Upper lobe of left lung (tissue), 6 donors: ENCODE measurements at regions not wholly inside any gene's neighbourhood (a gene's known extent, or its start where the extent isn't known, plus 50 kb on each side); places are given as distances from the start of the nearest gene placed in this dataset.

ENCODE experiments used
- ATAC-seq, 2 donors: fragments of 200-7000 bp; cut with Tn5 transposase; one replicate each; pipeline ENCODE4 v1.9.1; 2022; ENCODE audit warnings: mild to moderate bottlenecking in 2 of 2, moderate library complexity in 2 of 2; ENCODE audit not compliant: low FRiP score in 2 of 2
- DNase-seq, 2 donors: peaks; one replicate each; pipeline ENCODE4 v3.0.0-alpha.2; 2019 to 2020
- H3K27ac ChIP-seq, 4 donors: fragments of 200-600 bp; sonication (generic); one replicate each; pipeline ENCODE4 v1.5.1; 2016 to 2019
- H3K27me3 ChIP-seq, 4 donors: fragments of 200-600 bp; sonication (generic); one replicate each; pipeline ENCODE4 v1.5.1; 2017 to 2019
- H3K36me3 ChIP-seq, 4 donors: fragments of 200-600 bp; sonication (generic); one replicate each; pipeline ENCODE4 v1.5.1; 2016 to 2019
- H3K4me1 ChIP-seq, 4 donors: fragments of 200-600 bp; sonication (generic); one replicate each; pipeline ENCODE4 v1.5.1; 2018 to 2019
- H3K4me3 ChIP-seq, 4 donors: fragments of 200-600 bp; sonication (generic); one replicate each; pipeline ENCODE4 v1.5.1; 2017 to 2019; ENCODE audit warnings: mild to moderate bottlenecking in 2 of 4, moderate library complexity in 1 of 4
- H3K9me3 ChIP-seq, 4 donors: fragments of 200-600 bp; sonication (generic); one replicate each; pipeline ENCODE4 v1.5.1; 2018 to 2019
- CTCF ChIP-seq, 6 experiments: fragments of 450-650 bp in 4 of 6; fragments of 200-600 bp in 2 of 6; sonication (generic) in 2 of 6; IDR thresholded peaks; one replicate each; pipeline ENCODE4 v1.5.1; 2016 to 2019; ENCODE audit warnings: antibody characterized with exemption in 6 of 6
- EP300 ChIP-seq, 4 donors: sonication (generic); formaldehyde crosslinking; IDR thresholded peaks; one replicate each; pipeline ENCODE4 v1.5.1; 2017; ENCODE audit warnings: antibody characterized with exemption in 4 of 4, control low read depth in 2 of 4
- POLR2A ChIP-seq, 4 donors: fragments of 450-650 bp; IDR thresholded peaks; one replicate each; pipeline ENCODE4 v1.5.1; 2016 to 2017; ENCODE audit warnings: antibody characterized with exemption in 4 of 4, mild to moderate bottlenecking in 2 of 4
- POLR2AphosphoS5 ChIP-seq, 2 donors: sonication (generic); formaldehyde crosslinking; IDR thresholded peaks; one replicate each; pipeline ENCODE4 v1.5.1; 2017; ENCODE audit warnings: antibody characterized with exemption in 2 of 2
- WGBS, 2 donors: methylation state at CpG; one replicate each; pipeline ENCODE4 v1.1.5; 2017 to 2018; 5-methylcytosine and 5-hydroxymethylcytosine counted together
- donor health status: DM: no; HTN: no; CAD: no; lungs with moderate emphysema.
- donor health status: DM: no; HTN: yes; CAD: no; lungs with severe emphysema.

GRCh38 chr6:40160826-40161225, 226.6 kb upstream of the MOCS1 start:
- no peaks in the 10 kb centered on the region for H3K9me3 ChIP-seq
- H3K27me3 ChIP-seq = no peaks in the 10 kb centered on the region
- 72 to 95% methylated on average over 3 of the region's 3 CpGs for WGBS, 2 donors
- TF ChIP-seq POLR2A (IDR thresholded peaks at IDR 0.05) (no peak), CTCF (IDR thresholded peaks at IDR 0.05) (no peak)
- DNase-seq (no peak), ATAC-seq (no peak)
- H3K27ac ChIP-seq = no peak overlapping the region
- no peak overlapping the region for H3K4me3 ChIP-seq
- no peaks in the 10 kb centered on the region for H3K4me1 ChIP-seq
- no peaks in the 10 kb centered on the region for H3K36me3 ChIP-seq

GRCh38 chr6:40159865-40160264, 225.6 kb upstream of the MOCS1 start:
- ATAC-seq (no peak), DNase-seq (no peak)
- 71 to 74% methylated on average over 2 of the region's 2 CpGs for WGBS, 2 donors
- no peaks in the 10 kb centered on the region for H3K9me3 ChIP-seq
- no peaks in the 10 kb centered on the region for H3K4me1 ChIP-seq
- no peak for TF ChIP-seq CTCF (IDR thresholded peaks at IDR 0.05)
- no peak for TF ChIP-seq POLR2AphosphoS5 (IDR thresholded peaks at IDR 0.05)
- no peak for TF ChIP-seq POLR2A (IDR thresholded peaks at IDR 0.05)
- no peak for TF ChIP-seq EP300 (IDR thresholded peaks at IDR 0.05)
- H3K36me3 ChIP-seq = no peaks in the 10 kb centered on the region
- H3K4me3 ChIP-seq = no peak overlapping the region
- H3K27ac ChIP-seq = no peak overlapping the region
- H3K27me3 ChIP-seq = no peaks in the 10 kb centered on the region

- no peak for DNase-seq
- H3K27ac ChIP-seq = no peak overlapping the region
Observed at GRCh38 chr6:40152701-40153436, 218.6 kb upstream of the MOCS1 start.

GRCh38 chr6:40152196-40152595, 217.9 kb upstream of the MOCS1 start:
- Histone ChIP-seq H3K36me3 (no peaks in the 10 kb centered on the region), H3K27ac (no peak overlapping the region), H3K9me3 (no peaks in the 10 kb centered on the region), H3K4me3 (no peak overlapping the region), H3K27me3 (no peaks in the 10 kb centered on the region), H3K4me1 (no peaks in the 10 kb centered on the region)
- TF ChIP-seq CTCF (IDR thresholded peaks at IDR 0.05) (no peak), POLR2AphosphoS5 (IDR thresholded peaks at IDR 0.05) (no peak), EP300 (IDR thresholded peaks at IDR 0.05) (no peak), POLR2A (IDR thresholded peaks at IDR 0.05) (no peak)
- ATAC-seq (no peak), DNase-seq (no peak)

More at GRCh38 chr6:40152701-40153436, 218.6 kb upstream of the MOCS1 start:
- Histone ChIP-seq H3K36me3 (no peaks in the 10 kb centered on the region), H3K27me3 (no peaks in the 10 kb centered on the region), H3K9me3 (no peaks in the 10 kb centered on the region), H3K4me3 (no peak overlapping the region), H3K4me1 (no peaks in the 10 kb centered on the region)
- ATAC-seq = no peak
- no peak for TF ChIP-seq EP300 (IDR thresholded peaks at IDR 0.05)
- TF ChIP-seq POLR2AphosphoS5 (IDR thresholded peaks at IDR 0.05) = no peak
- no peak for TF ChIP-seq CTCF (IDR thresholded peaks at IDR 0.05)
- TF ChIP-seq POLR2A (IDR thresholded peaks at IDR 0.05) = no peak
- WGBS, 2 donors = 76 to 80% methylated on average over 9 of the region's 9 CpGs
